ENCODE measurements at regions not wholly inside any gene's neighbourhood (a gene's known extent, or its start where the extent isn't known, plus 50 kb on each side); places are given as distances from the start of the nearest gene placed in this dataset.

DNA sequence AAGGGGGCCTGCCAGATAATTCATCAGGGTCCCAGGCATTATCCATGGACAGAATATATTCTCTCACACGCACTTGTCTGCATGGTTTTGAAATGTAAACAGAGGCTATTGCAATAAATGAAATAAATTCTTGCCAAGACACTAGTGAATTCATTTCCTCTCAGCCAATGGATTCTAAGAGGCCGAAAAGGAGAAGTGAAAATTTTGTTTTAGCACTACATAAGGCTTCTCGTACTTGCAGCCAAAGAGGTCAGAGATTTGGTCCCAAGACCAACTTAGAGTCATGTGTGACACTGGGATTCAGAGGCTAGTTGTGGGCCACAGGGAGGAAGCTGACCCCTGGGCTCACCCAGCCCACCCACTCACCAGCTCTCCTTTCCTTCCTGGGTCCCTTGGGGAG, 184.1 kb upstream of the GLI2 start:
- Histone ChIP-seq H3K23ac (ENCODE audit: low read depth, low read length, poor library complexity) (no peak overlapping the region), H2AFZ (ENCODE audit: low read length) (no peak overlapping the region), H2BK5ac (ENCODE audit: low read length) (no peak overlapping the region), H2BK12ac (ENCODE audit: low read length) (no peak overlapping the region), H3K27ac (replicated peaks; ENCODE audit: low read length) (no peak overlapping the region), H2BK15ac (ENCODE audit: low read length) (no peak overlapping the region), H3K27me3 (ENCODE audit: control insufficient read depth in 3 of 3, insufficient read depth in 3 of 3, low read depth in 1 of 3, low read length in 3 of 3) (peaks cover 0 to 37% (median 13%) of the 10 kb centered on the region in 3 experiments), H3K79me1 (ENCODE audit: low read depth, low read length) (no peaks in the 10 kb centered on the region), H3K4me1 (ENCODE audit: control insufficient read depth in 2 of 2, insufficient read depth in 1 of 2, low read depth in 1 of 2, low read length in 2 of 2) (peaks cover 0 to 2% of the 10 kb centered on the region in 2 donors), H3K4me2 (ENCODE audit: insufficient read depth, low read length, poor library complexity, severe bottlenecking) (no peak overlapping the region), H3K4me3 (ENCODE audit: low read length in 2 of 2) (no peak overlapping the region), H3K9ac (ENCODE audit: low read depth, low read length, poor library complexity) (no peak overlapping the region), H2BK120ac (ENCODE audit: low read depth, low read length) (no peak overlapping the region), H3K14ac (ENCODE audit: low read length) (no peak overlapping the region), H4K8ac (ENCODE audit: low read depth, low read length) (no peak overlapping the region), H3K9me3 (replicated peaks in 1 of 2; ENCODE audit: control insufficient read depth in 2 of 2, insufficient read depth in 1 of 2, low read depth in 1 of 2, low read length in 2 of 2) (no peaks in the 10 kb centered on the region), H2AK5ac (ENCODE audit: low read depth, low read length) (no peak overlapping the region), H4K91ac (ENCODE audit: low read depth, low read length, poor library complexity) (no peak overlapping the region), H3K18ac (ENCODE audit: low read length) (no peak overlapping the region), H3K36me3 (replicated peaks in 1 of 2; ENCODE audit: control insufficient read depth in 2 of 2, insufficient read depth in 2 of 2, low read length in 2 of 2) (no peaks in the 10 kb centered on the region), H3K4ac (ENCODE audit: low read length) (no peak overlapping the region)
- DNase-seq (ENCODE audit: low spot score), result no peak
- no CpG with 5 or more reads among the region's 3 CpGs for WGBS, 2 donors (ENCODE audit: extremely low coverage in 2 of 2, insufficient read length in 2 of 2, insufficient replicate concordance in 1 of 2)

DNA sequence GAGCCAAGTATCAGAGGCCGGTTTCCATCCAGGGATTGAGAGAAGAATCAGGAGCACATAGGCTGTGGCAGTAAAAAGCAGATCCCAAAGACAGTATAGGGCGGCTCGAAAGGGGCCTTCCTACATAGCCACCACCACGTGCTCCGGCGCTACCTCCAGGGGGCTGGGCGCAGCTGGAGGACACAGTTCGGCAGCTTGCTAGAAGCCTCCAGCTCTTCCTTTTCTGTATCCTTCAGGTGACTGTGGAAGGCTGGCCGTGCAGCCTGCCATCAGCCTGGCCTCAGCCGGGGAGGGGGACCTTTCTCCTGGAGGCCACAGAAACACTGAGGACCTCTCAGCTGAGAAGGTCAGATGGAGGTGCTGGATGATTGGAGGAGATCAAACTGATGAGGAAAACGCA, 183.6 kb upstream of the GLI2 start:
- no peak overlapping the region for H3K9ac ChIP-seq (ENCODE audit: low read depth, low read length, poor library complexity)
- H3K79me1 ChIP-seq (ENCODE audit: low read depth, low read length), result no peaks in the 10 kb centered on the region
- no peak overlapping the region for H3K4ac ChIP-seq (ENCODE audit: low read length)
- H3K23ac ChIP-seq (ENCODE audit: low read depth, low read length, poor library complexity), result peak overlapping the region; percentile 7
- no peak overlapping the region for H3K4me3 ChIP-seq (ENCODE audit: low read length in 2 of 2)
- no peak overlapping the region for H4K8ac ChIP-seq (ENCODE audit: low read depth, low read length)
- H3K27me3 ChIP-seq (ENCODE audit: control insufficient read depth in 3 of 3, insufficient read depth in 3 of 3, low read depth in 1 of 3, low read length in 3 of 3), result peaks cover 0 to 37% (median 13%) of the 10 kb centered on the region in 3 experiments
- no peaks in the 10 kb centered on the region for H3K36me3 ChIP-seq (replicated peaks in 1 of 2; ENCODE audit: control insufficient read depth in 2 of 2, insufficient read depth in 2 of 2, low read length in 2 of 2)
- no peak overlapping the region for H3K18ac ChIP-seq (ENCODE audit: low read length)
- no peaks in the 10 kb centered on the region for H3K9me3 ChIP-seq (replicated peaks in 1 of 2; ENCODE audit: control insufficient read depth in 2 of 2, insufficient read depth in 1 of 2, low read depth in 1 of 2, low read length in 2 of 2)
- no peak overlapping the region for H3K14ac ChIP-seq (ENCODE audit: low read length)
- no peak overlapping the region for H3K4me2 ChIP-seq (ENCODE audit: insufficient read depth, low read length, poor library complexity, severe bottlenecking)
- peaks cover 0 to 2% of the 10 kb centered on the region in 2 donors for H3K4me1 ChIP-seq (ENCODE audit: control insufficient read depth in 2 of 2, insufficient read depth in 1 of 2, low read depth in 1 of 2, low read length in 2 of 2)
- no peak overlapping the region for H4K91ac ChIP-seq (ENCODE audit: low read depth, low read length, poor library complexity)
- no peak overlapping the region for H2BK12ac ChIP-seq (ENCODE audit: low read length)
- no peak for DNase-seq (ENCODE audit: low spot score)
- no peak overlapping the region for H2AK5ac ChIP-seq (ENCODE audit: low read depth, low read length)
- no peak overlapping the region for H2BK5ac ChIP-seq (ENCODE audit: low read length)
- H3K27ac ChIP-seq (replicated peaks; ENCODE audit: low read length), result no peak overlapping the region
- H2AFZ ChIP-seq (ENCODE audit: low read length), result no peak overlapping the region
- H2BK120ac ChIP-seq (ENCODE audit: low read depth, low read length), result no peak overlapping the region
- H2BK15ac ChIP-seq (ENCODE audit: low read length), result no peak overlapping the region
- no CpG with 5 or more reads among the region's 11 CpGs for WGBS, 2 donors (ENCODE audit: extremely low coverage in 2 of 2, insufficient read length in 2 of 2, insufficient replicate concordance in 1 of 2)

DNA sequence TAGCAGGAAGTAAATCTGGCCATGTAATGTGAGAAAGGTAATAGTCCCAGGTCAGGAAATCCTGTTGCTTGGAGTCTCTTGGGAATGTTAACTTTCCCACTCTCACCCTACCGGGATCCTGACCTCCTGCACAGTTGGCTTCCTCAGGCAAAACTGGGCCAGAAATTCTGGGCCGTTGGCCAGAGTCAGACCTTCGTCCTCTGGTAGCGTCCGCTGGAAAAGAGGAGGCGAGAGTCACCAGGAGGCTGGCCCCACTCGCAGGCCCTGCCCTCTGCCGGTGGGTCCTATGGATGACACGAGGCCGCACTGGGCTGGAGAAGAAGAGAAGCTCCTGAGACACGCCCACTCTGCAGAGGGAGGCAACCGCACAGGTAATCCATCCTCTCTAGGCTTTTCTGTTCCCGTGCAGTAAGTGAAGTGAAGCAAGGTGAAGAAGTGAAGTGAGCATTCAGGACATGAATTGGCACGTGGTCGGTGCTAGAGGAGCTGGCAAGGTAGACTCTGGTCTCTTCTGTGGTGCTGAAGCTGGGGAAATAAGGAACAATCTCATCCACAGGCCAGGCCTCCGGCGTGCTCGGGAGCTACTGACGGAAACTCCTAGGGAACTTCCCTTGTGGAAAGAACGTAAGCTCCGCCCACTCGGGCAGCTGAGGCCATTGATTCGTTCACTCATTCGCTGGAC, 182.7 kb upstream of the GLI2 start:
- no peak overlapping the region for H2AK5ac ChIP-seq (ENCODE audit: low read depth, low read length)
- no peaks in the 10 kb centered on the region for H3K9me3 ChIP-seq (replicated peaks in 1 of 2; ENCODE audit: control insufficient read depth in 2 of 2, insufficient read depth in 1 of 2, low read depth in 1 of 2, low read length in 2 of 2)
- H3K4me2 ChIP-seq (ENCODE audit: insufficient read depth, low read length, poor library complexity, severe bottlenecking), result peak overlapping the region; percentile 37
- H3K4me1 ChIP-seq (ENCODE audit: control insufficient read depth in 2 of 2, insufficient read depth in 1 of 2, low read depth in 1 of 2, low read length in 2 of 2), result peaks cover 0 to 2% of the 10 kb centered on the region in 2 donors
- no peak overlapping the region for H2BK15ac ChIP-seq (ENCODE audit: low read length)
- H3K23ac ChIP-seq (ENCODE audit: low read depth, low read length, poor library complexity), result no peak overlapping the region
- no peaks in the 10 kb centered on the region for H3K36me3 ChIP-seq (replicated peaks in 1 of 2; ENCODE audit: control insufficient read depth in 2 of 2, insufficient read depth in 2 of 2, low read length in 2 of 2)
- peaks cover 0 to 34% (median 13%) of the 10 kb centered on the region in 3 experiments for H3K27me3 ChIP-seq (ENCODE audit: control insufficient read depth in 3 of 3, insufficient read depth in 3 of 3, low read depth in 1 of 3, low read length in 3 of 3)
- no peak overlapping the region for H4K91ac ChIP-seq (ENCODE audit: low read depth, low read length, poor library complexity)
- no peak overlapping the region for H2BK120ac ChIP-seq (ENCODE audit: low read depth, low read length)
- no peak overlapping the region for H3K18ac ChIP-seq (ENCODE audit: low read length)
- H3K79me1 ChIP-seq (ENCODE audit: low read depth, low read length), result no peaks in the 10 kb centered on the region
- H4K8ac ChIP-seq (ENCODE audit: low read depth, low read length), result no peak overlapping the region
- no peak overlapping the region for H3K4ac ChIP-seq (ENCODE audit: low read length)
- peak; percentile 64 for DNase-seq (ENCODE audit: low spot score)
- no peak overlapping the region for H2BK12ac ChIP-seq (ENCODE audit: low read length)
- H2BK5ac ChIP-seq (ENCODE audit: low read length), result no peak overlapping the region
- H3K4me3 ChIP-seq (ENCODE audit: low read length in 2 of 2), result no peak overlapping the region
- no peak overlapping the region for H2AFZ ChIP-seq (ENCODE audit: low read length)
- no CpG with 5 or more reads among the region's 24 CpGs for WGBS, 2 donors (ENCODE audit: extremely low coverage in 2 of 2, insufficient read length in 2 of 2, insufficient replicate concordance in 1 of 2)
- no peak overlapping the region for H3K14ac ChIP-seq (ENCODE audit: low read length)
- no peak overlapping the region for H3K27ac ChIP-seq (replicated peaks; ENCODE audit: low read length)
- H3K9ac ChIP-seq (ENCODE audit: low read depth, low read length, poor library complexity), result no peak overlapping the region

DNA sequence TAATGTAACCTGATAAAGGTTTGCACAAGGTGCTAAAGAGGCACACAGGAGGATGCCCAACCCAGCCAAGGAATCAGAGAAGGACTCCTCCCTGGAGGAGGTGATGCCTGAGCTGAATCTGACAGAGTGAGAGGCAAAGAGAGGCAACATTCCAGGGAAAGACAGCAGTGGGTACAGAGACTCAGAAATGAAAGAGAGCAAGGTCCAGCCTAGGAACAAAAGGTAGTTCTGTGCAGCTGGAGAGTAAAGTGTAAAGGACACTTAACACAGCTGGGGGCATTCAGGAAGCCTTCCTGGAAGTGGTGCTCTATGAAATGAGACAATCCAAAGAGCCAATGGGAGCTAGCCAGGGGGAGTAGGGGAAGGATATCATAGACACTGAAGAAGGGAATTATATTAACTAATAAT, 181.0 kb upstream of the GLI2 start:
- Histone ChIP-seq H3K4me1 (ENCODE audit: control insufficient read depth in 2 of 2, insufficient read depth in 1 of 2, low read depth in 1 of 2, low read length in 2 of 2) (peaks cover 0 to 2% of the 10 kb centered on the region in 2 donors), H4K91ac (ENCODE audit: low read depth, low read length, poor library complexity) (no peak overlapping the region), H2BK15ac (ENCODE audit: low read length) (no peak overlapping the region), H3K14ac (ENCODE audit: low read length) (no peak overlapping the region), H3K18ac (ENCODE audit: low read length) (no peak overlapping the region), H3K4me3 (ENCODE audit: low read length in 2 of 2) (no peak overlapping the region), H3K79me1 (ENCODE audit: low read depth, low read length) (no peaks in the 10 kb centered on the region), H3K4ac (ENCODE audit: low read length) (no peak overlapping the region), H3K36me3 (replicated peaks in 1 of 2; ENCODE audit: control insufficient read depth in 2 of 2, insufficient read depth in 2 of 2, low read length in 2 of 2) (no peaks in the 10 kb centered on the region), H2BK12ac (ENCODE audit: low read length) (no peak overlapping the region), H3K9me3 (replicated peaks in 1 of 2; ENCODE audit: control insufficient read depth in 2 of 2, insufficient read depth in 1 of 2, low read depth in 1 of 2, low read length in 2 of 2) (no peaks in the 10 kb centered on the region), H2BK120ac (ENCODE audit: low read depth, low read length) (no peak overlapping the region), H2AFZ (ENCODE audit: low read length) (no peak overlapping the region), H3K23ac (ENCODE audit: low read depth, low read length, poor library complexity) (no peak overlapping the region), H3K27ac (replicated peaks; ENCODE audit: low read length) (no peak overlapping the region), H2AK5ac (ENCODE audit: low read depth, low read length) (no peak overlapping the region), H4K8ac (ENCODE audit: low read depth, low read length) (no peak overlapping the region), H3K27me3 (ENCODE audit: control insufficient read depth in 3 of 3, insufficient read depth in 3 of 3, low read depth in 1 of 3, low read length in 3 of 3) (peaks cover 0 to 34% (median 13%) of the 10 kb centered on the region in 3 experiments), H3K9ac (ENCODE audit: low read depth, low read length, poor library complexity) (no peak overlapping the region), H2BK5ac (ENCODE audit: low read length) (no peak overlapping the region), H3K4me2 (ENCODE audit: insufficient read depth, low read length, poor library complexity, severe bottlenecking) (no peak overlapping the region)
- no peak for DNase-seq (ENCODE audit: low spot score)

Data from neuronal stem cell (in vitro differentiated cells).